ENCODE measurements at regions not wholly inside any gene's neighbourhood (a gene's known extent, or its start where the extent isn't known, plus 50 kb on each side); places are given as distances from the start of the nearest gene placed in this dataset.

DNA sequence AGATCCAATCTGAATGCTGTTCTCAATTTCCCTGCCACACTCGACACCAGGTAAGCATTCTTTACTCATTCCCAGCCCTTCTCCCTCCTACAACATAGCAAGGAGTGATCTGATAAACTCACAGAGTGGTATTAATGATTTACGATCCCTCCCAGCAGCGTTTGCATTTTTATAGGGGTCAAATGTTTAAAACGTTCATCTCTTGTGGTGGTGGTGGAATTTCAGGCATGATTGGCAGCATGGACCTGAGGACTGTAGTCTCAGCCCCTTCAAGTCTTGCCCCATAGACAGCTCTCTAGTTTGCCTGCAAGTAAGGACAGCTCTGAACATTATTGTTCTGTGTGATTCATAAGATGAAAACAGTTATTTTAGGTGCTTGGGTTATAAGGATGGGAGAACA lies 565.7 kb downstream of the EFNB2 start:
- H3K27ac Mint-ChIP-seq: no peak overlapping the region
- no peak for DNase-seq
- H3K4me1 Mint-ChIP-seq: no peaks in the 10 kb centered on the region
- H3K36me3 Mint-ChIP-seq: no peaks in the 10 kb centered on the region
- H3K4me3 Mint-ChIP-seq: no peak overlapping the region
- H3K27me3 Mint-ChIP-seq (ENCODE audit: low read depth in 3 of 3): peaks cover 0 to 4% (median 0%) of the 10 kb centered on the region in 3 donors
- H3K9me3 Mint-ChIP-seq: peaks cover 0 to 2% (median 2%) of the 10 kb centered on the region in 6 donors

DNA sequence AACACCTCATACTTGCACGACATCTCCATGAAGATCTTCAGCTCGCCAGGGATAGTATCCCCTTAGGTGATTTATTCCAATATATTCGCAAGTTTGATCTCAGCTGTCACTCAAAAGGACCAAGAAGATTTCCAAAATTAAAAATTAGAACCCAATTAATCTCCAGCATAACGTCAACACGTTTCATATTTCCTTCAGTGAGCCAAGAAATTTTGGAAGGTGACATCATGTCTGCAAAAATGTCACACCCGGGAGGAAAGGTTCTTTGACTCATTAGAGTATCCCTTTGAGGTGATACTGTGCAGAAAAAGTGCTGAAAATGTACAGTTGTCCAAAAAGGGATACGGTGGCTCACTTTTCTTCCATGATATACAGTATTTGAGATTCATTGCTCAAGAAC lies 569.6 kb downstream of the EFNB2 start:
- H3K4me3 Mint-ChIP-seq: no peak overlapping the region
- H3K9me3 Mint-ChIP-seq: peaks cover 0 to 4% (median 2%) of the 10 kb centered on the region in 6 donors
- no peaks in the 10 kb centered on the region for H3K36me3 Mint-ChIP-seq

DNA sequence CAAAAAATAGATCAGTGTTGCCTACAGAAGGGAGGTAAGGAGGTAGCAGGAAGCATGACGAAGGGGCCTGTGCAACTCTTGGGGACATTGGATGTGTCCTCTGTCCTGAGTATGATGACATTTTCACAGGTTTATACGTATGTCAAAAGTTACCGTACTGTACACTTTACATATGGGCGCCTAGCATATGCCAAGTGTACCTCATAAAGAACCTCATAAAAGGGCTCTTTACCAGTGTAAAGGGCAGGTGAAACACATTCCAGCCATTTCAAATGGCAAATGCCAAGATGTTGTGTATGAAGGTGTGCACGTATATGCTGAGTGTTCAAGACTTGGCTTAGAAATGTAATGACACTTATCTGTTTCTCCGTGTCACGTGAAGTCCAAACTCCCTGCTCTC lies 573.4 kb downstream of the EFNB2 start:
- Mint-ChIP-seq H3K27ac (no peak overlapping the region), H3K4me1 (no peaks in the 10 kb centered on the region), H3K4me3 (no peak overlapping the region), H3K36me3 (no peaks in the 10 kb centered on the region), H3K27me3 (ENCODE audit: low read depth in 3 of 3) (peaks cover 0 to 3% (median 0%) of the 10 kb centered on the region in 3 donors), H3K9me3 (peaks cover 0 to 7% (median 4%) of the 10 kb centered on the region in 6 donors)
- DNase-seq: no peak

More for the DNA sequence above, 569.6 kb downstream of the EFNB2 start:
- no peak overlapping the region for H3K27ac Mint-ChIP-seq
- no peak for DNase-seq
- no peaks in the 10 kb centered on the region for H3K4me1 Mint-ChIP-seq
- H3K27me3 Mint-ChIP-seq (ENCODE audit: low read depth in 3 of 3): peaks cover 0 to 2% (median 0%) of the 10 kb centered on the region in 3 donors

DNA sequence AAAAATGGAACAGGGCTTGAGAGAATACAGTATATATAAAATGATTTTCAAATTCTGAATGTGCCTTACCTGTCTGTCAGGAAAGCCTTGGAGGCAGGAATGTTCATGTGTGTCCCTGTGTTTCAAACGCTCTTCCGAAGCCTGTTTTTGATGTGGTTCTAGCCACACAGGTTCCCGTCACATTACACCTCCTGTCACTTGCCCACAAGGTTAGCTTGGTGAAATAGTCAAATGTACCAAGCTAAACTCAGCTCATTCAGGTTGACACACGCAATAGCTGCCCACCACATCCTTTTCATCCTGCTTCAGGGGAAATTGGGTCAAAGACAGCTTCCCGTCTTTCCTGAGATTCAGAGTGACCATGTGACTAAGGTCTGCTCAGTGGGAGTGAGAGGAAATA lies 574.0 kb downstream of the EFNB2 start:
- Mint-ChIP-seq H3K27ac (no peak overlapping the region), H3K4me1 (no peaks in the 10 kb centered on the region), H3K36me3 (no peaks in the 10 kb centered on the region), H3K4me3 (no peak overlapping the region), H3K9me3 (peaks cover 0 to 5% (median 3%) of the 10 kb centered on the region in 6 donors), H3K27me3 (ENCODE audit: low read depth in 3 of 3) (peaks cover 0 to 1% (median 0%) of the 10 kb centered on the region in 3 donors)
- DNase-seq: no peak

DNA sequence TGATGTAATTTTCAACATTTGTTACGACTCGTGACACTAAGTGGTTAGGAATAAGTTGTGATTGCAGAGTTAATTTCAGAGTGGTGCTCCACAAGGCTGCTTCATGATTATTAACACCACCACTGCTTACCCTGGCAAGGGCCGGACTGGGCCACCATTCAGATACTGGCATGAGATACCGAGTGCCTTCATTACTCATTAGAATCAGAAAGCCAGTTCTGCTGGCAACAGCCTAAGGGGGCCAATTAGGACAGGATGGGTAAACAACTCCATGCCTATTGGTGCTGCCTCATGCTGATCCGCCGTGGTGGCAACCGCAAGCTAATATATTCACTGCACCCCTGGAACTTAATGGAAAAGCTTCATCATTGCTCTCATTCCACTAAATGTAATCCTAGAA lies 575.1 kb downstream of the EFNB2 start:
- H3K36me3 Mint-ChIP-seq: no peaks in the 10 kb centered on the region
- H3K4me1 Mint-ChIP-seq: no peaks in the 10 kb centered on the region
- no peak overlapping the region for H3K27ac Mint-ChIP-seq
- H3K27me3 Mint-ChIP-seq (ENCODE audit: low read depth in 3 of 3): peaks cover 0 to 1% (median 0%) of the 10 kb centered on the region in 3 donors
- H3K9me3 Mint-ChIP-seq: peaks cover 0 to 5% (median 3%) of the 10 kb centered on the region in 6 donors
- DNase-seq: no peak
- H3K4me3 Mint-ChIP-seq: no peak overlapping the region

DNA sequence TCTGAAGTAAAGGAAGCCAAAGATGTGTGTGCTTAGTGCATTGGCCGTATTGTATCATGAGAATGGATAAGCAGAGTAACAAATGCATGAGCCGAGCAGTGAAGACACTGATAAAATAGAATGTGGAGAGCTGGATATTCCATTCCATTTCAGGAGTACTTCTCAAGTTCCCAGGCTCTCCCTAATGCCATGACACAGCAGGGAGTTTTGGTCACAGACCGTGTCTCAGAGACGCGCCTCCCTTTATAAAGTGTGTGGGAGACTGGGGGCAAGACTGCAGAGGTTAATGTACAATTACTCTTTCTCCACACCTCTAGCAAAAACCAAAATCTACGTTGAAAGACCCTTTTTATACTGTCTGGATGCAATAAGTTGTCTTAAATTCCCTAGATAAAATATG lies 575.6 kb downstream of the EFNB2 start:
- no peak overlapping the region for H3K4me3 Mint-ChIP-seq
- no peaks in the 10 kb centered on the region for H3K36me3 Mint-ChIP-seq
- peaks cover 0 to 5% (median 2%) of the 10 kb centered on the region in 6 donors for H3K9me3 Mint-ChIP-seq
- no peak overlapping the region for H3K27ac Mint-ChIP-seq
- no peak for DNase-seq
- H3K27me3 Mint-ChIP-seq (ENCODE audit: low read depth in 3 of 3): peaks cover 0 to 1% (median 0%) of the 10 kb centered on the region in 3 donors
- no peaks in the 10 kb centered on the region for H3K4me1 Mint-ChIP-seq

DNA sequence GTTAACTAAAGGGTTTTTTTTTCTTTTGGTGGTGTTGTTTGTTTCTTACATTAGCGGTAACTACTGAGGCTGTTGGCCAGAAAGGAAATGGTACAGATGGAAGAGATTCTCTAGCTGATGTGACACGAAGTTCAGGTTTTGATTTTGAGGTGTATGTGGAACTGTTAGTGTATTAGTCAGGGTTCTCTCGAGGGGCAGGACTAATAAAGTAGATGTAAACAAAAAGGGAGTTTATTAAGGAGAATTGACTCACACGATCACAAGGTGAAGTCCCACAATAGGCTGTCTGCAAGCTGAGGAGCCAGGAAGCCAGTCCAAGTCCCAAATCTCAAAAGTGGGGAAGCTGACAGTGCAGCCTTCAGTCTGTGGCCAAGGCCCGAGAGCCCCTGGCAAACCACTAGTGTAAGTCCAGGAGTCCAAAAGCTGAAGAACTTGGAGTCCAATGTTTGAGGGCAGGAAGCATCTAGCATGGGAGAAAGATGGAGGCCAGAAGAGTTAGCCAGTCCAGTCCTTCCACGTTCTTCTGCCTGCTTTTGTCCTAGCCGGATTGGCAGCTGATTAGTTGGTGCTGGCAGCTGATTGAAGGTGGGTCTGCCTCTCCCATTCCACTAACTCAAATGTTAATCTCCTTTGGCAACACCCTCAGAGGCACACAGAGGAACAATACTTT lies 577.6 kb downstream of the EFNB2 start:
- no peak overlapping the region for H3K27ac Mint-ChIP-seq
- H3K27me3 Mint-ChIP-seq (ENCODE audit: low read depth in 3 of 3): peaks cover 0 to 2% (median 1%) of the 10 kb centered on the region in 3 donors
- no peak for DNase-seq
- H3K36me3 Mint-ChIP-seq: no peaks in the 10 kb centered on the region
- H3K9me3 Mint-ChIP-seq: peaks cover 0 to 4% (median 2%) of the 10 kb centered on the region in 6 donors
- H3K4me3 Mint-ChIP-seq: no peak overlapping the region
- no peaks in the 10 kb centered on the region for H3K4me1 Mint-ChIP-seq

DNA sequence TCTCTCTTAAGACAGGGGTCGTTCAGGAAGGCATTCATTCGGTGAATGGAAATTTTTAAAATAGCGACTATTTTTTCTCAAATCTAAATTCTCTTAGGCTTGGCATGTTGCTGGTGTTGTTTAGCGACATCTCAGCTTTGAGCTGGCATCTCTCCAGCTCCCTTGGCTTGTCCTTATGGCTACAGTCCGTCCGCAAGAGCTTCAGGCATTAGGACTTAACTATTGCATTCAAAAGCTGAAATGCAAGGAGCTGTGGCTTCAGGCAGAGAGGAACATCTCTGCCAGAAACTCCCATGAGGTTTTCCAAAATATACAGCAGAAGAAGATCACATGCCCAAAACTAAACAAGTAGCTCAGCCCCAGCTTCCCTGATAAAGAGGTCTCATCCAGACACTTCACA lies 578.5 kb downstream of the EFNB2 start:
- DNase-seq: no peak
- no peak overlapping the region for H3K4me3 Mint-ChIP-seq
- H3K27ac Mint-ChIP-seq: no peak overlapping the region
- peaks cover 0 to 4% (median 2%) of the 10 kb centered on the region in 6 donors for H3K9me3 Mint-ChIP-seq
- H3K36me3 Mint-ChIP-seq: no peaks in the 10 kb centered on the region
- no peaks in the 10 kb centered on the region for H3K4me1 Mint-ChIP-seq
- H3K27me3 Mint-ChIP-seq (ENCODE audit: low read depth in 3 of 3): peaks cover 0 to 2% (median 1%) of the 10 kb centered on the region in 3 donors

DNA sequence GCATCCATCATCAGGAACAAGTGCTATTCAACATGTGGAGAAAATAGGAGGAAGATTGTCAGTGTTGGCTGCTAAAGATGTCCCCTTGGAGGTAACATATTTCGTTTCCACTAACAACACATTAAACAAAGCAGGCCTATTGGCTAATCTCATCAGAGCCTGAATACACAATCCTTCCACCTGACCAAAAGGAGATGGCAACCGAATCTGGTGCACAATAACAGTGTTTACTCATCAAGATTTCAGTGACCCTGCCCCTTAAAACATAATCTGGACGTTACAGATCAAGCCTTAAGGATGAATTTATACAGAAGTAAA lies 582.5 kb downstream of the EFNB2 start:
- no peak for DNase-seq
- no peak overlapping the region for H3K4me3 Mint-ChIP-seq
- peaks cover 0 to 3% (median 0%) of the 10 kb centered on the region in 6 donors for H3K9me3 Mint-ChIP-seq
- H3K27ac Mint-ChIP-seq: no peak overlapping the region
- H3K27me3 Mint-ChIP-seq (ENCODE audit: low read depth in 3 of 3): peaks cover 0 to 2% (median 0%) of the 10 kb centered on the region in 3 donors
- H3K36me3 Mint-ChIP-seq: no peaks in the 10 kb centered on the region
- no peaks in the 10 kb centered on the region for H3K4me1 Mint-ChIP-seq

DNA sequence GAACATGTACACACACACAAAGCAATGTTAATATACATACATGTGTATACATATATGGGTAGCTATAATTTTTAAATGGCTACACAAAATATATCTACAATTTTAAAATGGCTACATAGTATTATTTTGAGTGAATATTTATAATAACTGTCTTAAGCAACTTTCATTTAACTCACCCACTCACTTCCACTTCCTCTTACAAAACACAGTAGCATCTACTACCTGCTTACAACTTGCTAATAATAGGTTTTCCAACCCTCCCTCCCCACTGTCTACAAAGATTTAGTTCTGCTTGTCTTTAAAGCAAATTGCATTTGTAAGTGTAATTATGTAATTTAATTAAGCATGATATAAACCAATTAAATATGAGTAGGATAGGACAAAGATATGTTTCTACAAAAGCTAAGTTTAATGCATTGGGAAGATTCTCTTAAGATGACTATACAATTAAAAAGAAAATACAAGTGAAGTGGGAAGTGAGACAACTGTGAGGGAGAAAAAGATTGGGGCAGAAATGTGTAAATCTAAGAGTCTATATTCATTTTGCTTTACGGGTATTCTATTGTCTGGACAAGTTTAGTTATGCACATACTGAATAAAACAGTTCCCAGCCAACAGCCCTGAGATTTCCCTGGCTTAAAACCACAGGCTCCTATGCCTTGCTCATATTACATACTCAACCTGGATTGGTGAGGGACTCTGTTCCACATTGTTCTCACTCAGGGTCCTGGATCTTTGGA lies 583.1 kb downstream of the EFNB2 start:
- no peaks in the 10 kb centered on the region for H3K4me1 Mint-ChIP-seq
- H3K4me3 Mint-ChIP-seq: no peak overlapping the region
- no peak overlapping the region for H3K27ac Mint-ChIP-seq
- H3K9me3 Mint-ChIP-seq: peaks cover 0 to 3% (median 0%) of the 10 kb centered on the region in 6 donors
- peaks cover 0 to 2% (median 0%) of the 10 kb centered on the region in 3 donors for H3K27me3 Mint-ChIP-seq (ENCODE audit: low read depth in 3 of 3)
- DNase-seq: no peak
- H3K36me3 Mint-ChIP-seq: no peaks in the 10 kb centered on the region

DNA sequence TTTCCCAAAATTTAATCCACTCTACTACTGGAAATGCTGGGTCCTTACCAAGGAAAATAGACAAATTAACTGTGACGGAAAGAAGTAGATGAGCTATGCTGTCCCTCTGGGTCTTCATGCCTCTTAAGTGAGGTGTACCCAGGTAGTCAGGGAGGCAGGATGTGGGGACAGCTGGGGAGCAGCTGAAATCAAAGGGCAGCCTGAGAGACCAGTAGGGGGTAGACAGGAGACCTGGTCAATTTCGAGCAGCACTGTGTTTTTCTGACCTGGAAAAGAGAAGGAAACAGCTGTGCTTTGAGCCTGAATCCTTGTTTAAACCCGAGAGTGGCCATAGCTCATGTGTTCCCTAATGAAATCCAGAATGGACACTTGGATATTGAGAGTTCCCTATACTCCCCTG lies 587.3 kb downstream of the EFNB2 start:
- H3K27me3 Mint-ChIP-seq (ENCODE audit: low read depth in 3 of 3): no peaks in the 10 kb centered on the region
- H3K4me1 Mint-ChIP-seq: no peaks in the 10 kb centered on the region
- no peaks in the 10 kb centered on the region for H3K36me3 Mint-ChIP-seq
- no peak for DNase-seq
- H3K9me3 Mint-ChIP-seq: peaks cover 0 to 4% (median 0%) of the 10 kb centered on the region in 6 donors
- H3K4me3 Mint-ChIP-seq: no peak overlapping the region
- H3K27ac Mint-ChIP-seq: no peak overlapping the region

DNA sequence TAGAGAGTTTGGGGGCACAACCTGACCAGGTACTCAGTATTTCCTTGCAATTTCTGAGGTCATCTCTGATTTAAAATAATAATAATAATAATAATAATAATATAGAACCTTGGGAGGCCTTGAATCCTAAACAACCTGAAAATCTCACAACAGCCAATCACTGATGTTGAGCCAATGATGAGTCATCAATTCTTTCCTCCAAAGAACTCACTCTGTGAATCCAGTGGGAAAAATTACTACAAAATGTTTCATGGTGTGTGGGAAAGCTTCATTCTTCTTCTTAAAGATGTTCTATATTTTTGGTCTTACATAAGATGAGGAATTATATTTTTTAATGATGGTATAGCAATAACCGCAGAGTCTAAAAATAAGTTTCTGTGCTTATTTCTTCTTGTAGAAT lies 594.6 kb downstream of the EFNB2 start:
- Mint-ChIP-seq H3K4me1 (no peaks in the 10 kb centered on the region), H3K36me3 (no peaks in the 10 kb centered on the region)
- DNase-seq: no peak

DNA sequence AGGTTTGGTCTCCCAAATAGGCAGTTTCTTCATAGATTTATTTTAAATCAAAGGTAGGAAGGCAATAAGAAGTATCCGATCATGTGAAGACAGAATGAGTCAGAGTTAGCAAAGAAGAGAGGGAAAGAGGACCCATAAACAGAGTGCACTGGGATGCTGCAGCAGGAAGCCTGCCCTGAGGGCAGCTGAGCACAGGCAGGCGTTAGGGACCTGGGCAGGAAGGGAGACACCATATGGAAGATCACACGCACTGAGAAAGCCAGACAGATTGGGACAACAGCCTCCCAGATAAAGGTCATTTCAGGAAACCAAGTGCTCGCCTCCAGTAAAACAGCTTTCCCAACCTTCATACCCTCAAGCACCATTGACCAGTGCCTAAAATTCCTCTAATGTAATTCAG lies 598.0 kb downstream of the EFNB2 start:
- DNase-seq: no peak
- Mint-ChIP-seq H3K9me3 (peaks cover 0 to 9% (median 4%) of the 10 kb centered on the region in 6 donors), H3K36me3 (no peaks in the 10 kb centered on the region), H3K27ac (no peak overlapping the region), H3K27me3 (ENCODE audit: low read depth in 3 of 3) (peaks cover 0 to 1% (median 0%) of the 10 kb centered on the region in 3 donors), H3K4me3 (no peak overlapping the region), H3K4me1 (no peaks in the 10 kb centered on the region)

More for the DNA sequence above, 594.6 kb downstream of the EFNB2 start:
- no peak overlapping the region for H3K27ac Mint-ChIP-seq
- H3K9me3 Mint-ChIP-seq: peaks cover 0 to 9% (median 4%) of the 10 kb centered on the region in 6 donors
- H3K27me3 Mint-ChIP-seq (ENCODE audit: low read depth in 3 of 3): no peaks in the 10 kb centered on the region
- no peak overlapping the region for H3K4me3 Mint-ChIP-seq

DNA sequence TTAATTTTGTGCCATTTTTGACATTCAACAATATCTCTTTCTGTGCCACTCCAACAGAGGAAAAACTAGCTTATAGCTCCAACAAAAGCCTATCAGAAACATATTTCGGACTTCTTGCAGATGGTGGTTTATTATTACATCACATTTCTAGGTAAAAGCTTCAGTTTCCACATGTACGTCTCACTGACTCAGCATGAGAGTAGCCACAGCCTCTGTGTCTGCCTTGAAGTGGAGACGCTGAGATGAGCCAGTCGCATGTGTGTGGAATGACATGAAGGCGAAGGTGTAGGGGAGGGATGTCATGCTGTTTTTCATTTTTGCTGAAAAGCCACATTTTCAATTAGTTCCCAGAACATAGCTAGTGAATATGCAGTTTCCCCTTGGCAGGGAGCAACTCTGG lies 598.6 kb downstream of the EFNB2 start:
- Mint-ChIP-seq H3K4me3 (no peak overlapping the region), H3K36me3 (no peaks in the 10 kb centered on the region), H3K27me3 (ENCODE audit: low read depth in 3 of 3) (peaks cover 0 to 1% (median 0%) of the 10 kb centered on the region in 3 donors)

More for the DNA sequence above, 598.6 kb downstream of the EFNB2 start:
- H3K9me3 Mint-ChIP-seq: peaks cover 0 to 9% (median 4%) of the 10 kb centered on the region in 6 donors
- DNase-seq: no peak
- H3K4me1 Mint-ChIP-seq: no peaks in the 10 kb centered on the region
- no peak overlapping the region for H3K27ac Mint-ChIP-seq
